ENCODE measurements at regions not wholly inside any gene's neighbourhood (a gene's known extent, or its start where the extent isn't known, plus 50 kb on each side); places are given as distances from the start of the nearest gene placed in this dataset.
A peak's percentile ranks its signal among the peaks of the same experiment; 100 is the strongest.

DNA sequence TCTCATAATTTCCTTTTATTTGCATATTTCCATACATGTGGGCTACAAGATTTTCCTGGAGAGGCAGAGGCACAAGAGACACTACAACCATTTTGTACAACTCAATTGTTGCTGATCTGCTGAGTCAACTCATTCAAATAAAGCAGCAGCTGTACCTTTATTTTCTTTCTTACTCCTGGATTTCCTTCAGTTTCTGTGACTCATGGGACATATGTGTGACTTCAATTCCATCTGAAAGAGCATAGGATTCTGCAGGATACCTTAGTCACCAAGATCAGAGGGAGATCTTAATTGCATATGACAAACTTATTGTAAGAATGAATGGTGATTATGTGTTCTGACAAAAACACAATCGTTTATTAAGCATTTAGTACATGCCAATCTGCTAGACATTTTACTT lies 2219.4 kb downstream of the NCAM2 start:
- H3K4me3 ChIP-seq (replicated peaks in 1 of 3; ENCODE audit: insufficient read depth in 1 of 3, low read depth in 1 of 3, low read length in 3 of 3), result no peak overlapping the region
- ChIA-PET POLR2A (no interaction called here), CTCF (no interaction called here)
- no TSS peak for BruUV-seq (replicated peaks)
- TF ChIP-seq POLR2A (IDR thresholded peaks at IDR 0.05; ENCODE audit: low read depth, low read length), result no peak
- TF ChIP-seq FOS (IDR thresholded peaks at IDR 0.05; ENCODE audit: borderline replicate concordance, insufficient read depth, low read length), result peak; percentile 65
- peak; percentile 19 for TF ChIP-seq POLR2AphosphoS5 (IDR thresholded peaks at IDR 0.05; ENCODE audit: insufficient read depth, low read depth, low read length)
- no peak for TF ChIP-seq EZH2 (IDR thresholded peaks at IDR 0.05; ENCODE audit: borderline replicate concordance, low read depth, low read length, severe bottlenecking)
- no peak for TF ChIP-seq CTCF (IDR thresholded peaks at IDR 0.05; ENCODE audit: extremely low read depth in 1 of 2, insufficient read depth in 1 of 2, low read depth in 1 of 2, low read length in 2 of 2)
- H3K4me1 ChIP-seq (ENCODE audit: control insufficient read depth, extremely low read depth, insufficient read depth, low read length), result peaks cover 3% of the 10 kb centered on the region
- H3K27me3 ChIP-seq (ENCODE audit: control insufficient read depth in 2 of 2, insufficient read depth in 2 of 2, low read length in 2 of 2), result no peaks in the 10 kb centered on the region
- no peaks in the 10 kb centered on the region for H3K36me3 ChIP-seq (ENCODE audit: control insufficient read depth in 2 of 2, extremely low read depth in 1 of 2, insufficient read depth in 2 of 2, low read length in 2 of 2)
- intact Hi-C loops (cut with micrococcal nuclease), result loop anchor here (5.0 kb wide), 1 partner anchor 55 kb away; no protein-coding TSS in a partner anchor
- H3K4me2 ChIP-seq (ENCODE audit: insufficient read depth, low read length), result peak overlapping the region; percentile 31
- H3K9me1 ChIP-seq (replicated peaks; ENCODE audit: control insufficient read depth, extremely low read depth, insufficient read depth, low read length), result no peaks in the 10 kb centered on the region
- peak overlapping the region; percentile 51 for H2AFZ ChIP-seq (ENCODE audit: low read depth, low read length)
- H3K27ac ChIP-seq (ENCODE audit: insufficient read depth, low read depth, low read length), result peak overlapping the region; percentile 23
- FAIRE-seq (peak; percentile 74), DNase-seq (ENCODE audit: low read depth, low spot score) (peak; percentile 42)
- no peaks in the 10 kb centered on the region for H4K20me1 ChIP-seq (replicated peaks; ENCODE audit: control insufficient read depth, extremely low read depth, insufficient read depth, low read length)
- H3K9ac ChIP-seq (replicated peaks; ENCODE audit: extremely low read depth, insufficient read depth, low read length), result no peak overlapping the region
- H3K9me3 ChIP-seq (replicated peaks; ENCODE audit: control insufficient read depth, insufficient read depth, low read length), result no peaks in the 10 kb centered on the region
- no peaks in the 10 kb centered on the region for H3K79me2 ChIP-seq (ENCODE audit: control insufficient read depth, insufficient read depth, low read length)
- dilution Hi-C loops (cut with MboI; ENCODE audit: extremely low pct_ligation_motif_present, low sequenced_read_pairs), result no loop called here

DNA sequence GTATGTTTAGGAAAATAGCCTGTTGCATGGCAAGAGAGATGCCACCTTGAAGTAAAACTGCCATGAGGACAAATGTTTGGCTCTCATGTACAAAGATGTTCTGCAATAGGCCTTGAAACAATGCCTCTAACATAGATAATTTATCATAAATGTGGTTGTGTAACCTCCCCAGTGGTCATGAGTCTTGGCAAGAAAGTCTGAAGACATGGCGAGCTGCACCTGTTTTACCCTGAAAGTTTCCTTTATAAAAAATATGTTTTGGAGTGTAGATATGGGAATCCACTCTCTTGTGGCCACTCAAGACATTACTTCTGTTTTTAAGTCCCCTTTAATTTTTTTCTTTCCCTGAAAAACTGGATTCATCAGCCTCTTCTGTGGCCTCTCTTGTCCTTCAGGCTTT lies 2217.1 kb downstream of the NCAM2 start:
- H3K9me3 ChIP-seq (replicated peaks; ENCODE audit: control insufficient read depth, insufficient read depth, low read length), result no peaks in the 10 kb centered on the region
- H3K9ac ChIP-seq (replicated peaks; ENCODE audit: extremely low read depth, insufficient read depth, low read length), result no peak overlapping the region
- no peak for DNase-seq (ENCODE audit: low read depth, low spot score)
- ChIA-PET POLR2A (no interaction called here), CTCF (no interaction called here)
- H3K9me1 ChIP-seq (replicated peaks; ENCODE audit: control insufficient read depth, extremely low read depth, insufficient read depth, low read length), result no peaks in the 10 kb centered on the region
- peaks cover 3% of the 10 kb centered on the region for H3K4me1 ChIP-seq (ENCODE audit: control insufficient read depth, extremely low read depth, insufficient read depth, low read length)
- H3K79me2 ChIP-seq (ENCODE audit: control insufficient read depth, insufficient read depth, low read length), result no peaks in the 10 kb centered on the region
- H3K27me3 ChIP-seq (ENCODE audit: control insufficient read depth in 2 of 2, insufficient read depth in 2 of 2, low read length in 2 of 2), result no peaks in the 10 kb centered on the region
- H3K4me2 ChIP-seq (ENCODE audit: insufficient read depth, low read length), result no peak overlapping the region
- FAIRE-seq, result no peak
- no TSS peak for BruUV-seq (replicated peaks)
- no peak overlapping the region for H2AFZ ChIP-seq (ENCODE audit: low read depth, low read length)
- intact Hi-C loops (cut with micrococcal nuclease), result loop anchor here (5.0 kb wide), 1 partner anchor 53 kb away; no protein-coding TSS in a partner anchor
- H3K36me3 ChIP-seq (ENCODE audit: control insufficient read depth in 2 of 2, extremely low read depth in 1 of 2, insufficient read depth in 2 of 2, low read length in 2 of 2), result no peaks in the 10 kb centered on the region
- dilution Hi-C loops (cut with MboI; ENCODE audit: extremely low pct_ligation_motif_present, low sequenced_read_pairs), result no loop called here
- no peak overlapping the region for H3K4me3 ChIP-seq (replicated peaks in 1 of 3; ENCODE audit: insufficient read depth in 1 of 3, low read depth in 1 of 3, low read length in 3 of 3)
- H4K20me1 ChIP-seq (replicated peaks; ENCODE audit: control insufficient read depth, extremely low read depth, insufficient read depth, low read length), result no peaks in the 10 kb centered on the region
- TF ChIP-seq FOS (IDR thresholded peaks at IDR 0.05; ENCODE audit: borderline replicate concordance, insufficient read depth, low read length), result no peak
- no peak for TF ChIP-seq POLR2AphosphoS5 (IDR thresholded peaks at IDR 0.05; ENCODE audit: insufficient read depth, low read depth, low read length)
- no peak for TF ChIP-seq MYC (IDR thresholded peaks at IDR 0.05; ENCODE audit: low read depth, low read length)
- no peak for TF ChIP-seq CTCF (IDR thresholded peaks at IDR 0.05; ENCODE audit: extremely low read depth in 1 of 2, insufficient read depth in 1 of 2, low read depth in 1 of 2, low read length in 2 of 2)
- TF ChIP-seq JUN (IDR thresholded peaks at IDR 0.05; ENCODE audit: borderline replicate concordance, insufficient read depth, insufficient read length, low read depth), result no peak
- TF ChIP-seq POLR2A (IDR thresholded peaks at IDR 0.05; ENCODE audit: low read depth, low read length), result no peak
- TF ChIP-seq, protein P1, sequence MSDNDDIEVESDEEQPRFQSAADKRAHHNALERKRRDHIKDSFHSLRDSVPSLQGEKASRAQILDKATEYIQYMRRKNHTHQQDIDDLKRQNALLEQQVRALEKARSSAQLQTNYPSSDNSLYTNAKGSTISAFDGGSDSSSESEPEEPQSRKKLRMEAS (IDR thresholded peaks at IDR 0.05; ENCODE audit: insufficient read depth, insufficient read length), result no peak
- no peak for TF ChIP-seq EZH2 (IDR thresholded peaks at IDR 0.05; ENCODE audit: borderline replicate concordance, low read depth, low read length, severe bottlenecking)
- no peak for TF ChIP-seq GATA2 (IDR thresholded peaks at IDR 0.05; ENCODE audit: insufficient read depth, insufficient read length, low read depth, low read length)
- H3K27ac ChIP-seq (ENCODE audit: insufficient read depth, low read depth, low read length), result no peak overlapping the region

Measured in endothelial cell of umbilical vein (primary cell).